BJ (cell line): ENCODE measurements at regions not wholly inside any gene's neighbourhood (a gene's known extent, or its start where the extent isn't known, plus 50 kb on each side); places are given as distances from the start of the nearest gene placed in this dataset.
"Not testable (repeated sequence)": the region's sequence is repeated elsewhere in the genome, so short reads cannot be mapped to it uniquely, and the experiment has no call there.

Experiments
- CTCF ChIA-PET: fragments of 350-600 bp; formaldehyde crosslinking; extraction: SDS; loops from one replicate; lab custom pipeline; 2021; ENCODE audit warnings: antibody characterized with exemption, inconsistent platforms; lab: Yijun Ruan, JAX
- POLR2A ChIA-PET: fragments of 300-600 bp; sonication (Branson Sonifier 250); formaldehyde crosslinking; extraction: SDS; loops from one replicate; lab custom pipeline; 2021; ENCODE audit warnings: antibody characterized with exemption; lab: Charles Lee
- DNase-seq: peaks from one replicate; pipeline ENCODE4 v3.0.0-alpha.2; 2011; ENCODE audit warnings: low read depth
- H3K27me3 ChIP-seq: 2 replicates; pipeline ENCODE4 v1.6.0; 2011; ENCODE audit warnings: low read length; ENCODE audit not compliant: control insufficient read depth, insufficient read depth
- H3K36me3 ChIP-seq: 2 replicates; pipeline ENCODE4 v1.5.1; 2011; ENCODE audit warnings: low read length; ENCODE audit not compliant: control insufficient read depth, insufficient read depth
- H3K4me3 ChIP-seq: 2 replicates; pipeline ENCODE4 v1.5.1; 2011; ENCODE audit warnings: low read depth, mild to moderate bottlenecking, control low read depth, low read length
- TF ChIP-seq, protein P1 (sequence below): IDR thresholded peaks from 2 replicates; pipeline ENCODE4 v1.5.1; 2011; ENCODE audit warnings: low read depth, mild to moderate bottlenecking, control low read depth, inconsistent platforms, low read length, moderate library complexity; ENCODE audit not compliant: insufficient read depth

DNA sequence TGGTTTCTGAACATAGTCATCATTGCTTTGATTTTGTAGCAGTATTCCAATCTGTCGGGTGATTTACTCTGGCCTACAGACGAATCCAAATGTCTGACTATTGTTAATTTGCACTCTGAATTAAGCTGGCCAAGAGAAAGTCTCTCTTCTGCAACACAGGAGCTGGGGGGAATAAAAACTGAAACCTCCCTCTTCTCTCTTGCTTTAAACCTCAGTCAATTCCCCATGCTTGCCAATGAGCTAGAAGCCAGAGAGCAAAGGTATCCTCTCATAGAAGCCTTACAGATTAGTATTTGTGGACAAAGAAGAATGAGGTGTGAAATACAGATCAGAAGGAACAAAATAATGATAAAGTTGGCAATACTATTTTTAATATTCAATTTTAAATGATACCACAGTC, 353.9 kb upstream of the CDH10 start:
- no peaks in the 10 kb centered on the region for H3K36me3 ChIP-seq

DNA sequence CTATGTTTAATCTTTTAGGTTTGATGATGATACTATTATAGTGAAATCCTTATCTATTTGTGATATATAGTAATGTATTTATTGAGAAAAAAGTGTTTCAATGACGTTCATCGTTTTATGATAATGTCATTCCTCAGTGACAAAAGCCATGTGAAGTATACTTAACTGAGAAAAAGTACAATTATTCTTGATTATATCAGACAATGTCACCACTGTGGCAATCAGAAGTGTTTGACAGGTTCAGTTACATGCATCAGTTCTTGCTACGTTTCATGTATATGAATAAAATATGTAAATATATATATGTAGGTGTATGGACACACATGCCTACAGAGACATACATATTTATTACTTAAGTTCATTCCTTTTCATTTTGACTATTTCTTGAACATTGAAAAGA, 341.5 kb upstream of the CDH10 start:
- H3K4me3 ChIP-seq, result no peak overlapping the region
- TF ChIP-seq, protein P1, sequence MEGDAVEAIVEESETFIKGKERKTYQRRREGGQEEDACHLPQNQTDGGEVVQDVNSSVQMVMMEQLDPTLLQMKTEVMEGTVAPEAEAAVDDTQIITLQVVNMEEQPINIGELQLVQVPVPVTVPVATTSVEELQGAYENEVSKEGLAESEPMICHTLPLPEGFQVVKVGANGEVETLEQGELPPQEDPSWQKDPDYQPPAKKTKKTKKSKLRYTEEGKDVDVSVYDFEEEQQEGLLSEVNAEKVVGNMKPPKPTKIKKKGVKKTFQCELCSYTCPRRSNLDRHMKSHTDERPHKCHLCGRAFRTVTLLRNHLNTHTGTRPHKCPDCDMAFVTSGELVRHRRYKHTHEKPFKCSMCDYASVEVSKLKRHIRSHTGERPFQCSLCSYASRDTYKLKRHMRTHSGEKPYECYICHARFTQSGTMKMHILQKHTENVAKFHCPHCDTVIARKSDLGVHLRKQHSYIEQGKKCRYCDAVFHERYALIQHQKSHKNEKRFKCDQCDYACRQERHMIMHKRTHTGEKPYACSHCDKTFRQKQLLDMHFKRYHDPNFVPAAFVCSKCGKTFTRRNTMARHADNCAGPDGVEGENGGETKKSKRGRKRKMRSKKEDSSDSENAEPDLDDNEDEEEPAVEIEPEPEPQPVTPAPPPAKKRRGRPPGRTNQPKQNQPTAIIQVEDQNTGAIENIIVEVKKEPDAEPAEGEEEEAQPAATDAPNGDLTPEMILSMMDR, result no peak
- no peak for DNase-seq
- ChIA-PET CTCF (no interaction called here), POLR2A (no interaction called here)
- no peaks in the 10 kb centered on the region for H3K27me3 ChIP-seq
- H3K36me3 ChIP-seq, result no peaks in the 10 kb centered on the region

More for the DNA sequence above, 353.9 kb upstream of the CDH10 start:
- no peaks in the 10 kb centered on the region for H3K27me3 ChIP-seq
- H3K4me3 ChIP-seq, result no peak overlapping the region
- DNase-seq, result no peak
- ChIA-PET POLR2A (no interaction called here), CTCF (no interaction called here)
- TF ChIP-seq, protein P1, result no peak

DNA sequence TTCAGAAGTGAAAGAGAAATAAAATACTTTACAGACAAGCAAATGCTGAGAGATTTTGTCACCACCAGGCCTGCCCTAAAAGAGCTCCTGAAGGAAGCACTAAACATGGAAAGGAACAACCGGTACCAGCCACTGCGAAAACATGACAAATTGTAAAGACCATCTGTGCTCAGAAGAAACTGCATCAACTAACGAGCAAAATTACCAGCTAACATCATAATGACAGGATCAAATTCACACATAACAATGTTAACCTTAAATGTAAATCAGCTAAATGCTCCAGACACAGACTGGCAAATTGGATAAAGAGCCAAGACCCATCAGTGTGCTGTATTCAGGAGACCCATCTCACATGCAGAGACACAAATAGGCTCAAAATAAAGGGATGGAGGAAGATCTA, 333.8 kb upstream of the CDH10 start:
- H3K4me3 ChIP-seq, H3K36me3 ChIP-seq, DNase-seq, POLR2A ChIA-PET, H3K27me3 ChIP-seq, CTCF ChIA-PET: not testable (repeated sequence)

DNA sequence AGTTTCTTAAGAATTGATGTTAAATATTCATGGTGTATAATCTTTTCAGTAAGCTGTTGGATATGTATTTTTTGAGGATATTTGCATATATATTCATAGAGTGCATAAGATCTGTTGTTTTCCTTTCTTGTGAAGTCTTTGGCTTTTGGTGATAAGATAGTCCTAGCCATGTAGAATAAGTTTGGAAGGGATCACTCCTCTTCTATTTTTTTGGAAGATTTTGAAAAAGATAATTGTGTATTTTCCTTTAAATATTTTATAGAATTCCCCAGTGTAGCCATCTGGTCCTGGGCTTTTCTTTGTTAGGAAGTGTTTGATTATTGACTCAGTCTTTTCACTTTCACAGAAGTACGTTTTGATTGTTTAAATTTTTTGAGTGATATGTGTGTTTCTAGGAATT, 318.8 kb upstream of the CDH10 start:
- ChIA-PET CTCF (no interaction called here), POLR2A (no interaction called here)
- no peak overlapping the region for H3K4me3 ChIP-seq
- TF ChIP-seq, protein P1, result no peak
- DNase-seq, result no peak
- no peaks in the 10 kb centered on the region for H3K27me3 ChIP-seq
- H3K36me3 ChIP-seq, result no peaks in the 10 kb centered on the region

DNA sequence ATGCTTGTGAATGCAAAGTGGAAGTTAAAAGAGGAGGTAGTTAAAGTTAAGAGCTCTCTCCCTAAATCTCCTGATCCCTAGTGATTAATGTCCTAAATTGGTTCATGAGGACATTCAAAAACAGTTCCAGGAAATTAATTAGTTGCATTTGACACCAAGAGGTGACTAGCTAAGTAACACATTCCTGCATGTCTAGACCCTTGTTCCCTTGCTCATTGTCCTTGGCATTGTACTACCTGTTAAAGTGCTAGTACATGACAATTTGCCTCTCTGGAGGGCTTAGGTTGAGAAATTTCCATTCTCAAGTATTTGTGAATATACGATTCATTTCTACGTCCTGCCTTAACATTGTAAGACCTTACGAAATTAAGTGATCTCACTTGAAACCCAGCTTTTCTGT, 278.6 kb upstream of the CDH10 start:
- H3K27me3 ChIP-seq, result no peaks in the 10 kb centered on the region; the same call in 1 of the 2 replicates
- no peak for DNase-seq
- ChIA-PET POLR2A (no interaction called here), CTCF (no interaction called here)
- no peaks in the 10 kb centered on the region for H3K36me3 ChIP-seq
- TF ChIP-seq, protein P1, result no peak
- H3K4me3 ChIP-seq, result no peak overlapping the region

DNA sequence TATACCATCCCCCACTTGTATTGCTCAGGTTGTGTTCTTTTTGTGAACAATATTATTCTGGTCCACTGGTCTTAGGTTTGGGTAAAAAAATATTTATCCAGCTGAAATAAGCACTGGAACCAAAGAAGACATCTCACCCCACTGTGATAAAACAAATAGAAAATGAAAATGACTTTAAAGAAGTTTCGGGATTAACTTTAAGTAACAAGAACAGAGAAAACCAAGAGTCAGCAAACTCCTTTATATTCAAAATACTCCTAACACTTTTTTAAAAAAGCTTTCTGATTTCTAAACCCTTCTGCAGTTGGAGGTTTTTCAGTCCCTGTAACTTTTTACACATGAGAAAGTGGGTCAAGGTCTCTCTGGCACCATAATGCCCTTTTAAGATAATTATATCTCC, 273.9 kb upstream of the CDH10 start:
- ChIA-PET POLR2A (no interaction called here), CTCF (no interaction called here)
- H3K4me3 ChIP-seq, result no peak overlapping the region
- no peak for DNase-seq
- no peaks in the 10 kb centered on the region; the same call in 1 of the 2 replicates for H3K27me3 ChIP-seq
- TF ChIP-seq, protein P1, result no peak
- no peaks in the 10 kb centered on the region for H3K36me3 ChIP-seq
